ENCODE measurements at regions not wholly inside any gene's neighbourhood (a gene's known extent, or its start where the extent isn't known, plus 50 kb on each side); places are given as distances from the start of the nearest gene placed in this dataset.

DNA sequence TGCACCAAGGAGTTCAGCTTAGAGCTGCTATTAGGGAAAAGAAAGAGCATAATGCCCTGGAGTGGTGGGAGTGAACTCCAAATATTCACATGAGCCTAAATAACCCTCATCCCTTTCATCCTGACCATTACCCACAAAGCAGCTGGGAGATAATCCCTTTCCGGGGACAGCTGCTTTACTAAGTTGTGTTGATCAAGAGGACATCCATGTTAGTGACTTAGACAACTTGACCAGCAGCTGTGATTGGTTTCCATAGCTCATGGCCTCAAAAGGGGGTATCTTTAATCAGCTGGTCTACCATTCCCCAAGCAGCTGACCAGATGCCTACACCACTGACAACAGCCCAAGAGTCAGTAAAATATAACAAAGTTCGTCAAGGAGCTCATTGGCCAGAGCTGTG, 75.8 kb upstream of the LY86 start:
- Histone ChIP-seq H3K4me1 (ENCODE audit: control insufficient read depth, low read length) (no peaks in the 10 kb centered on the region), H3K79me2 (ENCODE audit: control insufficient read depth, low read length) (no peaks in the 10 kb centered on the region), H4K20me1 (ENCODE audit: control insufficient read depth, insufficient read depth, low read depth, low read length) (no peaks in the 10 kb centered on the region), H3K9me2 (replicated peaks; ENCODE audit: control insufficient read depth, low read length) (no peaks in the 10 kb centered on the region), H3F3A (ENCODE audit: control insufficient read depth, insufficient read depth) (no peaks in the 10 kb centered on the region), H3K9me3 (ENCODE audit: control insufficient read depth, insufficient read depth, low read length) (0 out of 2 replicates have a peak, but pooled peaks cover 2% of the 10 kb centered on the region), H3K36me3 (ENCODE audit: control insufficient read depth, low read length) (no peaks in the 10 kb centered on the region), H3K27me3 (ENCODE audit: control insufficient read depth, low read length) (peaks cover 12% of the 10 kb centered on the region; the same call in 1 of the 2 replicates), H3K4me3 (ENCODE audit: low read length) (no peak overlapping the region), H3K4me2 (ENCODE audit: low read length) (no peak overlapping the region), H3K27ac (ENCODE audit: low read depth, low read length) (no peak overlapping the region)
- TF ChIP-seq EZH2phosphoT487 (IDR thresholded peaks at IDR 0.05; ENCODE audit: borderline replicate concordance, low read length), result no peak
- TF ChIP-seq, protein P1, sequence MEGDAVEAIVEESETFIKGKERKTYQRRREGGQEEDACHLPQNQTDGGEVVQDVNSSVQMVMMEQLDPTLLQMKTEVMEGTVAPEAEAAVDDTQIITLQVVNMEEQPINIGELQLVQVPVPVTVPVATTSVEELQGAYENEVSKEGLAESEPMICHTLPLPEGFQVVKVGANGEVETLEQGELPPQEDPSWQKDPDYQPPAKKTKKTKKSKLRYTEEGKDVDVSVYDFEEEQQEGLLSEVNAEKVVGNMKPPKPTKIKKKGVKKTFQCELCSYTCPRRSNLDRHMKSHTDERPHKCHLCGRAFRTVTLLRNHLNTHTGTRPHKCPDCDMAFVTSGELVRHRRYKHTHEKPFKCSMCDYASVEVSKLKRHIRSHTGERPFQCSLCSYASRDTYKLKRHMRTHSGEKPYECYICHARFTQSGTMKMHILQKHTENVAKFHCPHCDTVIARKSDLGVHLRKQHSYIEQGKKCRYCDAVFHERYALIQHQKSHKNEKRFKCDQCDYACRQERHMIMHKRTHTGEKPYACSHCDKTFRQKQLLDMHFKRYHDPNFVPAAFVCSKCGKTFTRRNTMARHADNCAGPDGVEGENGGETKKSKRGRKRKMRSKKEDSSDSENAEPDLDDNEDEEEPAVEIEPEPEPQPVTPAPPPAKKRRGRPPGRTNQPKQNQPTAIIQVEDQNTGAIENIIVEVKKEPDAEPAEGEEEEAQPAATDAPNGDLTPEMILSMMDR (IDR thresholded peaks at IDR 0.05; ENCODE audit: low read depth, low read length, poor library complexity, severe bottlenecking), result no peak

DNA sequence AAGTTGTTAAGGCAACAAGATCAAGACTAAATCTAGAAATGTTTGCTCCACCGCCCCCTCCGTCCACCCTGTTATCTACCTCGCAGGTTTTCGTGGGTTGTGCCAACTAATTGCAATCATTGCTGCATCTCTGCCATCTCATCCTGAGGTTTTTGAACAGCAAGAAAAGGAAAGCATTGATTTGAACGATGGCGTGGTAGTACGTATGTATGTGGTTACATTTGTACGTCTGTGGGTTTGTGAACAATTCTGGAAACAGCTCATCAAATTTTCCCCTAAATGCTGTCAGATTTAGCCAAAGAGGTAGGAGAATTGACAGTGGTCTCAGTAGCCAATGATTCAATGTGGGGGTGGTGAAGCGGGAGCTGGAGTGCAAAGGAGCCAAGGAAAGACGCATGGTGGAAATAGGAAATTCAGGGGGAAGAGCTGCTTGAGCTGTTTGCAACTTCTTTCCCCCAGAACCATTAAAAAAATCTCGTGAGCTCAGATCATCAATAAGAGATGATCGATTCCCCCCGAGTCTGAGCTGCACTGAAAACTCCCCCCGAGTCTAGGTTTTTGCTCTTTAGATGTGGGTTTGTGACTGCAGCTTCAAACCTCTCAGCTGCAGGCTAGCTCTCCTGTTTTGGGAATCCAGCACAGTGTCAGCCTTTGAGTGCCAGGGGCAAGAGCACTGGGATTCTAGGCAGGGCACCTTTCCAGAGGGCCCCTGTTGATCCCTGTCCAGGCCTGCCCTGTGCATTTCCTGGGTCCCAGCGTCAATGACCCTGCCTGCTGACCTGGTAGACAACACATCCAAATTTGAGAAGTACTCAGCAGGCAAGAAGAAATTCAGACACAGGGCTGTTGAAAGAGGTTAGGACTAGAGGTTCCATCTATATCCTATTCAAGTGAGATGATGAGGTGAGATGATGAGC, 72.6 kb upstream of the LY86 start:
- no peak overlapping the region for H3K27ac ChIP-seq (ENCODE audit: low read depth, low read length)
- H3K36me3 ChIP-seq (ENCODE audit: control insufficient read depth, low read length), result no peaks in the 10 kb centered on the region
- TF ChIP-seq, protein P1 (IDR thresholded peaks at IDR 0.05; ENCODE audit: low read depth, low read length, poor library complexity, severe bottlenecking), result no peak
- no peak for TF ChIP-seq EZH2phosphoT487 (IDR thresholded peaks at IDR 0.05; ENCODE audit: borderline replicate concordance, low read length)
- no peaks in the 10 kb centered on the region for H3K4me1 ChIP-seq (ENCODE audit: control insufficient read depth, low read length)
- H3K27me3 ChIP-seq (ENCODE audit: control insufficient read depth, low read length), result peaks cover 12% of the 10 kb centered on the region; the same call in 1 of the 2 replicates
- no peaks in the 10 kb centered on the region for H3K9me3 ChIP-seq (ENCODE audit: control insufficient read depth, insufficient read depth, low read length)
- no peaks in the 10 kb centered on the region for H3K79me2 ChIP-seq (ENCODE audit: control insufficient read depth, low read length)
- no peaks in the 10 kb centered on the region for H3K9me2 ChIP-seq (replicated peaks; ENCODE audit: control insufficient read depth, low read length)
- H3K4me3 ChIP-seq (ENCODE audit: low read length), result no peak overlapping the region
- no peaks in the 10 kb centered on the region for H4K20me1 ChIP-seq (ENCODE audit: control insufficient read depth, insufficient read depth, low read depth, low read length)
- H3K4me2 ChIP-seq (ENCODE audit: low read length), result no peak overlapping the region
- H3F3A ChIP-seq (ENCODE audit: control insufficient read depth, insufficient read depth), result no peaks in the 10 kb centered on the region

DNA sequence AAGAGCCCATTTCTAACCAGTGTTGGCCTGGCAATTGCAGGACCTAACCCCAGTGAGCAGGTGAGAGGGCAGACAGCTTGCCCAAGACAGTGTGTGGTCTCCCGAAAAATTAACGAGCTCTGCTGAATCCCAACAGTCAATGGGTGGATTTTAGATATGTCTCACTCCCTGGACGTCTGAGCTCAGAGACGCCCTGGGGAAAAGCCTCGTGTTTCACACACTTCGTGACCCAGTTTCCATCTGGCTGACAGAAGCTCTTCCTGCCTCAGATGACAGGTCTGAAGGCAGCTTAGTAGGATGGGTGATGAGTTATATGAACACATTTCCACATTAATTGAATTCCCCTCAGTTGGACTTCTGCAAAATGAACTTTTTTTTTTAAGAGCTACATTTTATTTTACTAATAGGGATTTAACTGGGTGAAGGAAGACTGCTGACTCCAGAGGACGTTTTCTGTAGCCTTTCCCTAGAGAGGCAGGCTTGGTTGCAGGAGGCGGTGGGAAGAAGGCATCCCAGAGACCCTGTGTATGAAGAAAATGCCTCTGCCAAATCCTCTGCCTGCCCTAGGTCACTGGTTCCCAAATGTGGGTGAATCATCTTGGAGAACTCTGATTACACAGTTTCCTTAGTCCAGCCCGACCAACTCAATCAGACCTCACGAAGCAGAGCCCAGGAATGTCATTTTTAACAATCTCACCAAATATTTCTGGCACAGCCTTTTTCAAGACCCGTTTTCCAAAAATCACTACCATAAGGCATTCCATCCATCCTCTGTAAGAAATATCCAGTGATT, 71.7 kb upstream of the LY86 start:
- Histone ChIP-seq H3K9me3 (ENCODE audit: control insufficient read depth, insufficient read depth, low read length) (no peaks in the 10 kb centered on the region), H3F3A (ENCODE audit: control insufficient read depth, insufficient read depth) (no peaks in the 10 kb centered on the region), H3K4me2 (ENCODE audit: low read length) (no peak overlapping the region), H3K27ac (ENCODE audit: low read depth, low read length) (no peak overlapping the region), H3K36me3 (ENCODE audit: control insufficient read depth, low read length) (no peaks in the 10 kb centered on the region), H3K9me2 (replicated peaks; ENCODE audit: control insufficient read depth, low read length) (no peaks in the 10 kb centered on the region), H4K20me1 (ENCODE audit: control insufficient read depth, insufficient read depth, low read depth, low read length) (no peaks in the 10 kb centered on the region), H3K79me2 (ENCODE audit: control insufficient read depth, low read length) (no peaks in the 10 kb centered on the region), H3K4me3 (ENCODE audit: low read length) (no peak overlapping the region), H3K4me1 (ENCODE audit: control insufficient read depth, low read length) (no peaks in the 10 kb centered on the region), H3K27me3 (ENCODE audit: control insufficient read depth, low read length) (peaks cover 12% of the 10 kb centered on the region; the same call in 1 of the 2 replicates)
- TF ChIP-seq, protein P1 (IDR thresholded peaks at IDR 0.05; ENCODE audit: low read depth, low read length, poor library complexity, severe bottlenecking), result no peak
- no peak for TF ChIP-seq EZH2phosphoT487 (IDR thresholded peaks at IDR 0.05; ENCODE audit: borderline replicate concordance, low read length)
